ENCODE measurements at regions not wholly inside any gene's neighbourhood (a gene's known extent, or its start where the extent isn't known, plus 50 kb on each side); places are given as distances from the start of the nearest gene placed in this dataset.
"Not testable (repeated sequence)": the region's sequence is repeated elsewhere in the genome, so short reads cannot be mapped to it uniquely, and the experiment has no call there.

DNA sequence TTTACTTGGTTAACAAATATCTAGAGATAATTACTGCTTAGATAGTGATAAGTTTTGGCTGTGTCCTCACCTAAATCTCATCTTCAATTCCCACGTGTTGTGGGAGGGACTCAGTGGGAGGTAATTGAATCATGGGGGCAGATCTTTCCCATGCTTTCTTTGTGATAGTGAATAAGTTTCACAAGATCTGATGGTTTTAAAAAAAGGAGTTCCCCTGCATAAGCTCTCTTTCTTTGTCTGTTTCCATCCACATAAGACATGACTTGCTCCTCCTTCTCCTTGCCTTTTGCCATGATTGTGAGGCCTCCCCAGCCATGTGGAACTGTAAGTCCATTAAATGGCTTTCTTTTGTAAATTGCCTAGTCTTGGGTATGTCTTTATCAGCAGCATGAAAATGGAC lies 266.0 kb upstream of the ANKRD50 start:
- not testable (repeated sequence) for DNase-seq

DNA sequence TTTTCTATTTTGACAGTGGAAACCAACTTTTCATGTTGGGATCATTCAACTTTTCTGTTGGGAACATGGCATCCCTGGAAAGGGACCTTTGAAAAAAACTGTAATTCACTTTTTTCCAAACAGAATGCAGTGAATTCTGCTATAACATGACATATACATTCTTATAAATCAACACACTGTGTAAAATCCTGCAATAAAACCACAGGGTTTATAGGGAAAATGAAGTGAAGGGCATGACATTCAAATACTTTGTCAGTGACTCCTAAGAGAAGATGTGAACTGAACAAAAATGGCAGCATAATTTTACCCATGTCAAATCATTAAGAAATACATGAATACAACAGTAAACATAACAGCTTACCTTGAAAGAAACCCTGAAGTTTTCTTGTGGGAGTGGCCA lies 264.5 kb upstream of the ANKRD50 start:
- DNase-seq: no peak

DNA sequence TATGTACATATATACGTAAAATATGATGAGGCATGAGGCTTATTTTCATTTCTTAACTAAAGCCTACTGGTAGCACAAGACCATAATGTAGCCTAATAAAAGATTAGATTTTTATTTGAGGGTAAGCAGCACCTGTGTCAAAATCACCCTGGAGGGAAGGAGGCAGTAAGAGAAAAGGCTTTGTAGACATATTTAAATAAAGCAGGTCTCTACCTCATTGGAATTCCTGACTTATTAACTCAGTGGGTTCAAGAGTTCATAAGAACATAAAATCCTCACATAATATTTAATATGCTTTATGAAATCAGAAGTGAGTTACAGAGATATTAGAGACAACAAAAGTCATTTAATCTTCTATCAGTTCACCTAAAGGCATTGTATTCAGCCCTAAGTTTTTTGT lies 261.6 kb upstream of the ANKRD50 start:
- DNase-seq: no peak

DNA sequence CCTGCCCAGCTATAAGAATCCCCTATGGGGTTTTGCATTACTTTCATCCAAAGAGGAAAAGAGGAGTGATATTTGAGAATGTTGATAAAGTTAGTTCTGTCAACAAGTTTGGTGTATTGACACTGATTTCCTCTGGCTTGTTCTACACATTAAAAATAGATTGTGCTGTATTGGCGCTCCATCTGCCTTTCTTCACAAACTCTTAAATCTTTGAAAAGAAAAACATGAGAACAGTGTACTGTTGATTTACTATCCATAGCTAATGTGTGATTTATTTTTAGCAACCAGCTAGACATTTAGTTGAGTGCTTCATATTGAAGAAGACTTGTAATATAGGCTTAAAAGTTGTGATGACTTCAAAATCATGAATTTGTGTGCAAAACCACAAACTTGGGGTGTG lies 261.2 kb upstream of the ANKRD50 start:
- DNase-seq: no peak

DNA sequence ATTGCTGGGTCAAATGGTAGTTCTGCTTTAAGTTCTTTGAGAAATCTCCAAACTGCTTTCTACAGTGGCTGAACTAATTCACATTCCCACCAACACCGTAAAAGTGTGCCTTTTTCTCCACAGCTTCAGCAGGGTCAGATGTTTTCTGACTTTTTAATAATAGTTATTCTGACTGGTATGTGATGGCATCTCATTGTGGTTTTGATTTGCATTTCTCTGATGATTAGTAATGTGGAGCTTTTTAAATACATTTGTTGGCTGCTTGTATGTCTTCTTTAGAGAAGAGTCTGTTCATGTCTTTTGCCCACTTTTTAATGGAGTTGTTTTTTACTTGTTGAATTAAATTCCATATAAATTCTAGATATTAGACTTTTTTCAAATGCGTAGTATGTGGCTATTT lies 257.5 kb upstream of the ANKRD50 start:
- DNase-seq: no peak

GRCh38 chr4:124965497-124965891 lies 253.0 kb upstream of the ANKRD50 start:
- DNase-seq: no peak

DNA sequence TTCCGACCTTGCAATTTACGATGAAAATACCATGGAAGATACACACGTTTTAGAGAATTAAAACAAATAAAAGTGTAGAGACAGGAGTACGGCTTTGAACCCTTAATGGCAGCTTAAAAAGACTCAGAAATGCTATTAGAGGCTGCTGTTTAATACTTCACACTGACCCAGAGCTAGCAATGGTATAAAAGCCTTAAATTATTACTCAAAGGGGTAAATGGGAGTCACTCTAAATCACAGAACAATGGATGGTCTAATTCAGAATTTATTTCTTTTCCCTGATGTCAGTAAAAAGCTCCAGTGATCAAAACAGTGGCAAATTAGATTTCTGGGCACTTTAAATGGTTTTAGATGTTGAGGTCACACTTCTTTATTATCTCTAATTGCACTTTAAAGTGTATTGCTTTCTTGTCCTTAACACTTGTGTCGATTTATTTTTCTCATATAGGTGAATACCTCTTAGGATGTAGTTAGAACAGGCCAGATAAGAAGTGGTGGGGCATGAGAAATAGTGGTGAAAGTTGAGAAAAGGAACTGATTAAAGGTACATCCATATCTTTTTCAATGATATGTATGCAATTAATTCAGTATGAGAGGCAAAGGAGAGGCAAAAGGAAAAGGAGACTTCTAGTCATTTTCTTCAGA lies 252.4 kb upstream of the ANKRD50 start:
- DNase-seq: no peak

DNA sequence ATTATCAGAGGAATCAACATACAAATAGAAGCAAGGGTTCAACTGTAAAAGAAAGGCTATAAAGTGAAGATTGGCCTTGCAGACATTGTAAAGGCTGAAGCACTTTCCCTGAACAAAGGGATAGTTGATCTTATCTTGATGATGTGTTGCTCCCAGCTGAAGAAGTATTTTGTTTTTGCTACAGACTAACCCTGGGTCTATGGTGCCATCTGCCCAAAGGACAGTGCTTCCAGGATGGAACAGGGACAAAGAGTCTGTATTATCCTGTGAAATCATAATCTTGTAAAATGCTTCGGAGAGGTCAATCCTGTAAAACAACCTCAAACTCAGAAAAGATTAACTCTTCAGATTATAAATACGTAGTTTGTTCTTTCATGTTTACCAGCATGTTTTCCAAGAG lies 251.7 kb upstream of the ANKRD50 start:
- DNase-seq: no peak

GRCh38 chr4:124961138-124961750 lies 248.7 kb upstream of the ANKRD50 start:
- no peak for DNase-seq

GRCh38 chr4:124958847-124959246 lies 246.3 kb upstream of the ANKRD50 start:
- DNase-seq: no peak

- DNase-seq: no peak
Measured at GRCh38 chr4:124955476-124955875, 242.9 kb upstream of the ANKRD50 start.

GRCh38 chr4:124954046-124954445 lies 241.5 kb upstream of the ANKRD50 start:
- no peak for DNase-seq

GRCh38 chr4:124953486-124953885 lies 241.0 kb upstream of the ANKRD50 start:
- DNase-seq: no peak

DNA sequence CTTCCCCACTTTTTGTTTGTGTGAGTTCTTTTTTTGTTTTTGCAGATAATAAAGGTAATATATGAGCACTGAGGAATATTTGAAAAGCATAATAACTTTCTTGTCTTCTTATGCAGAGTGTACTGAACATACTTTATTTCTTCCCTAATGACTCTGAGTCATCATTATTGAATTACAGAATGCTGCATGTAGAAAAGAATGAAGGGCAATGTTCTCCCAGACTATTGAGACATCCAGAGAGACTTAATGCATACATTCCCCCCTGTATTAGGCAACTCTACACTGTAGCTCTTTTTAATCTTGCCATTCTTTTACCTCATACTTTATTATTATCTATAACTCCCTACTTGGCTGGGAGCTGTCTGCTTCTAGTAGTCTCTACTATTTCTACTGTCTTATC lies 240.5 kb upstream of the ANKRD50 start:
- DNase-seq: no peak

DNA sequence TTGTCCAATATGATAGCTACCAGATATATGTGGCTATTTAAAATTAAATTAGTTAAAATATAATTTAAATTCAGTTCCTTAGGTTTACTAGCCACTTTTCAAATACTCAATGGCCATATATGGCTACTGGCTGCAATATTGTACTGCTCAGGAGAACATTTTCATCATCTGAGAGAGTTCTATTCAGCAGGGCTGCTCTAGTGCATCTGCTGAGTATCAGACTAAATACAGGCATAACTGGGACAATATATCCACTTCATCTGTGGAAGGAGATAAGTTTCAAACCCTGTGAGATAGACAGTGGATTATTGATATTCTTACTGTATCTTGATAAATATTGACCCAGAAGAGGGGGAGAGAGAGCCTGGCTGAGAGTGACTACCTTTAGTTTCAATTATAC lies 240.1 kb upstream of the ANKRD50 start:
- DNase-seq: no peak

DNA sequence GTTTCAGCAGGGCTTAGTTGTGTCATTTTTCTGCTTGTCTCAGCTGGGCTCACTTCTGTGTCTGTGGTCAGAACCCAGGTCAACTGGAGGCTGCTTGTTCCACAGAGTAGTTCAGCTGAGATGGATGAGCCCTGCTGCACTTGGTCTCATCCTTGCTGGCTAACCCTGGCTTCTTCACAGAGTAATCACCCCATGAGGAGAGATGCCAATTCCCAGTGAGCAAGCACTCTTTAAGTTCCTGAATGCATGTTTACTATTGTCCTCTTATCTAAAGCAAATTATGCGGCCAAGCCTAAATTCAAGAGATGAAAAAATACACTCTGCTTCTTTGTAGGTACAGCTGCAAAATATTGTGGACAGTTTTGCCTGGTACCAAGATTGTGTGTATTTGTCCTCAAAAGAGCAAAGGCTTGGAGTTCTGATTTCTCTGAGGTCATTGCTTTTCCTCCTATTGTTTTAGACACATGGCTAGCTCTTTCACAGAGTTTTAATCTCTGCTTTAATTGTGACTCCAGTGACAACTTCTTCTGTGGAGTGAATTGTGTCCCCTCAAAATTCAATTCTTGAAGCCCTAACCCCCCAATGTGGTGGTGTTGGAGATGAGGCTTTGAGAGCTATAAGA lies 236.6 kb upstream of the ANKRD50 start:
- no peak for DNase-seq

GRCh38 chr4:124947622-124948265 lies 235.2 kb upstream of the ANKRD50 start:
- no peak for DNase-seq

GRCh38 chr4:124946696-124947095 lies 234.2 kb upstream of the ANKRD50 start:
- DNase-seq: no peak

DNA sequence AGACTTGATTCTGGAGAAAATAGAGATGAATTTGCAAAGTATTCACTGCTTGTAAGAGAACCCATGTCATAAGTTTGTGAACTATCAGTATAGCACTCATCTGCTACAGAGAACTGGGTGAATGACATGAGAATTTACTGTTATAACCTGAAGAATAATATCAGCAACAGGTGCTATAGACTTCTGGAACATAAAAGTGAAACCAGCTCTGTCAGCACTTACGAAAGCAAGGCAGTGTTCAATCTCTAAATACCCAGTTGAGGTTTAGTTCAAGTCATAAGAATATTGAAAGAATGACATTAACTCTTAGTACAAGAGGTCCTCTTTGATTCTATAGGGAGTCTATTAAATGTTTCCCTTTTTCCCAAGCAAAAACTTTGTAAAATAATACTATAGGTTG lies 232.9 kb upstream of the ANKRD50 start:
- no peak for DNase-seq

- no peak for DNase-seq
Measured at GRCh38 chr4:124943938-124944337, 231.4 kb upstream of the ANKRD50 start.

- no peak for DNase-seq
Measured at GRCh38 chr4:124943145-124943889, 230.8 kb upstream of the ANKRD50 start.

DNA sequence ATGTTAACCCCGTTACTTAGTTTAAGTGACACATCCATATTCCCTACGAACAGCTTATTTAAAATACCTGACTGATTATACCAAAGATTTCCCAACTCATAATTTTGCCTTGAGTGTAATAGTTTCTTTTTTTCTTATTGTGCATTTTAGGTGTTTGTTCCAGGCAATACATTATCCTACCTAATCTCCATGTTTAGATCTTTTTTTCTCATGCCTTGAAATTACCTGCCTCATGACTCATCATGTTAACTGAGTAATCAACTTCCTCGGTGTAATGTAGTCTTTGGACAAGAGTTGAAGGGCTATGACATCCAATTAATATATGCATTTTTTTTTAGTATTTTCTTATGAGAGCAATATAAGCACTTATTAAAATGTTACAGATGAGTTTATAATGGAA lies 228.7 kb upstream of the ANKRD50 start:
- DNase-seq: no peak

GRCh38 chr4:124940387-124940786 lies 227.9 kb upstream of the ANKRD50 start:
- DNase-seq: no peak
